IPS-20b (cell line): ENCODE measurements at regions not wholly inside any gene's neighbourhood (a gene's known extent, or its start where the extent isn't known, plus 50 kb on each side); places are given as distances from the start of the nearest gene placed in this dataset.

Source experiments
- H3K27ac ChIP-seq: one replicate; pipeline ENCODE4 v1.5.1; 2013; ENCODE audit warnings: low read length
- H3K27me3 ChIP-seq: 2 replicates; pipeline ENCODE4 v1.6.1; 2013; ENCODE audit warnings: mild to moderate bottlenecking, low read length, inconsistent platforms; ENCODE audit not compliant: insufficient read depth
- H3K36me3 ChIP-seq: 2 replicates; pipeline ENCODE4 v1.6.1; 2013; ENCODE audit warnings: low read depth, mild to moderate bottlenecking, inconsistent platforms, low read length, moderate library complexity; ENCODE audit not compliant: insufficient read depth
- H3K4me1 ChIP-seq: 2 replicates; pipeline ENCODE4 v1.6.1; 2013; ENCODE audit warnings: mild to moderate bottlenecking, control low read depth, inconsistent platforms, low read length, moderate library complexity; ENCODE audit not compliant: insufficient read depth
- H3K4me3 ChIP-seq: 2 replicates; pipeline ENCODE4 v1.5.1; 2013; ENCODE audit warnings: mild to moderate bottlenecking, low read length, inconsistent platforms
- H3K9ac ChIP-seq: 2 replicates; pipeline ENCODE4 v1.6.1; 2013; ENCODE audit warnings: low read depth, mild to moderate bottlenecking, inconsistent platforms, low read length, moderate library complexity
- H3K9me3 ChIP-seq: 2 replicates; pipeline ENCODE4 v1.6.1; 2013; ENCODE audit warnings: mild to moderate bottlenecking, low read depth, low read length, inconsistent platforms; ENCODE audit not compliant: insufficient read depth

GRCh38 chr11:79747406-79747805 lies 306.6 kb upstream of the TENM4 start:
- no peaks in the 10 kb centered on the region for H3K36me3 ChIP-seq
- H3K9me3 ChIP-seq, result no peaks in the 10 kb centered on the region
- H3K27me3 ChIP-seq, result no peaks in the 10 kb centered on the region
- H3K27ac ChIP-seq, result no peak overlapping the region
- no peak overlapping the region for H3K9ac ChIP-seq
- no peaks in the 10 kb centered on the region for H3K4me1 ChIP-seq
- H3K4me3 ChIP-seq, result no peak overlapping the region

DNA sequence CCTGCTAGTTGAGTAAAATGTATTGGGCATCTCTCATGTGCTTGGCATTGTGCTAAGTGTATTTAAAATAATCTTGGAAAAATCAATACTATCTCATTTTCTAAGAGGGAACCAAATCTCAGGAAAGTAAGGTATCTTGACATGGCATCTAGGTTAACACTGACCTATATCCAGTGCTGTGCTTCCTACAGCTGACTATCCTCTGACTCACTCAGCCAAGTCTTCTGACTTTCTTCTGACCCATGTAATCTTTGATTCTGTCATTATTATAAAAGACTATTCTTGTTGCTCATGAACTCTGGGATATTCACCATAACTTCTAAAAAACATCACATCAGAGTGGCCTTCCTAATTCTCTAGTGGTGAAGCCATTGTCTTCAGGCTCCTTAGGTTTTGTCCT lies 304.1 kb upstream of the TENM4 start:
- Histone ChIP-seq H3K36me3 (no peaks in the 10 kb centered on the region), H3K27ac (no peak overlapping the region), H3K9me3 (no peaks in the 10 kb centered on the region), H3K4me1 (no peaks in the 10 kb centered on the region), H3K4me3 (no peak overlapping the region), H3K27me3 (no peaks in the 10 kb centered on the region), H3K9ac (no peak overlapping the region)

GRCh38 chr11:79742176-79742575 lies 301.3 kb upstream of the TENM4 start:
- Histone ChIP-seq H3K9me3 (no peaks in the 10 kb centered on the region), H3K4me3 (no peak overlapping the region), H3K36me3 (no peaks in the 10 kb centered on the region), H3K27ac (no peak overlapping the region), H3K4me1 (no peaks in the 10 kb centered on the region), H3K9ac (no peak overlapping the region), H3K27me3 (no peaks in the 10 kb centered on the region)

DNA sequence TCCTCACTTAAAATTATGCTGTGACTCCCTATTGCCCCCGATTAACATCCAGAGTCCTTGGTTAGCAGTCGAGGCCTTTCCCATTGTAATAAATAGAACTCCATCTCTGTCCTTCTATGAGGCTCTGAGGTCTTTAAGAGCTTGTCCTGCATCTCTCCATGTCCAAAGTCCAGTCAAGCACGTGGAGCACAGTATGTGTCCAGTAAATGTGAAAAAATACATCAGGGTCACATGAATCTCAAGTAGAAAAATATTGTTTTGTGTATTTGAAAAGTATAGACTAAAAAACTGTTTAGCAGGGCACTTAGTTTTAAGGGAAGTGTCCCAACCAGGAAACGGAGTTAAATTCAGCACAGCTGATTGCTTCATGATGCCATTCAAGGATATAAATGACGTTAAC lies 298.8 kb upstream of the TENM4 start:
- H3K4me3 ChIP-seq, result no peak overlapping the region
- H3K9ac ChIP-seq, result no peak overlapping the region
- H3K27me3 ChIP-seq, result no peaks in the 10 kb centered on the region
- H3K36me3 ChIP-seq, result no peaks in the 10 kb centered on the region
- H3K4me1 ChIP-seq, result no peaks in the 10 kb centered on the region
- no peaks in the 10 kb centered on the region for H3K9me3 ChIP-seq
- H3K27ac ChIP-seq, result no peak overlapping the region

DNA sequence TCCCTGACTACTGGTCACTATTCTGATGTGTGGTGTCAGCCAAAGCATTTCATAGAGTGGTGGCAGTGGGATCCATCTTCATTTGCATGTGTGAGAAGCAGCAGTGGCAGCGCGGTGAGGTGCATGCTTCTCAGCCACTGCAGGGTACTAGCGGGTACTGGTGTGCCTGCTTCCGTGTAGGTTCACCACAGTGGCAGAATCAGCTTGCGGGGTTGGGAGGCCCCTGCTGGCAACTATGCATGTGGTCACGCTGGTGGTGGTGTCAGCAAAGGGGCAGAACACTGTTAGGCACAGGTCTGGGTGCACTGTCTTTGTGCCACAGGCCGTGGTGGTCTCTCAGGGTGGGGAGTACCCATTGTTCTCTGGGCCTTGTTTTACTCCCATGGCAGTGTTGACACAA lies 286.4 kb upstream of the TENM4 start:
- Histone ChIP-seq H3K27ac (no peak overlapping the region), H3K9ac (no peak overlapping the region), H3K36me3 (no peaks in the 10 kb centered on the region), H3K9me3 (no peaks in the 10 kb centered on the region; the same call in 1 of the 2 replicates), H3K4me3 (no peak overlapping the region), H3K4me1 (no peaks in the 10 kb centered on the region), H3K27me3 (no peaks in the 10 kb centered on the region)

DNA sequence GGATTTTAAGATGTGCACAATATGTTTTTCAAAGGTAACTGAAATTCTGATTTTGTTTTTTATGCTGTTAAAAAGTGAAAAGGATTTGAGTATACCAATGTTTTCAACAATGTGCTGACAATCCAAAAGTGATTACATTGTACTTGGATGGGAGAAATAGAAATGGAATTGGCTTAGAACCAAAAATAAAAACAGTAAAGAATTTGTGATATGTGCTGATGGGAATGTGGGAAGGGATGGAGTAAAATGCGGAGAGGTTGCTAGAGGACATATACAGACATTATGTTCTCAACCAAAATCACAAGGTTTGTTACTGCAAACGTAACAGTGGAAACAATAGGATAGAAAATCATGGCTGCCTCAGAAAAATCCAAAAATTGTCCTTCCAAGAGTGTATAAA lies 279.3 kb upstream of the TENM4 start:
- Histone ChIP-seq H3K27ac (no peak overlapping the region), H3K36me3 (no peaks in the 10 kb centered on the region), H3K9ac (no peak overlapping the region), H3K9me3 (no peaks in the 10 kb centered on the region), H3K4me3 (no peak overlapping the region), H3K4me1 (no peaks in the 10 kb centered on the region), H3K27me3 (no peaks in the 10 kb centered on the region)

GRCh38 chr11:79708319-79708932 lies 267.6 kb upstream of the TENM4 start:
- no peak overlapping the region for H3K9ac ChIP-seq
- no peaks in the 10 kb centered on the region for H3K27me3 ChIP-seq

DNA sequence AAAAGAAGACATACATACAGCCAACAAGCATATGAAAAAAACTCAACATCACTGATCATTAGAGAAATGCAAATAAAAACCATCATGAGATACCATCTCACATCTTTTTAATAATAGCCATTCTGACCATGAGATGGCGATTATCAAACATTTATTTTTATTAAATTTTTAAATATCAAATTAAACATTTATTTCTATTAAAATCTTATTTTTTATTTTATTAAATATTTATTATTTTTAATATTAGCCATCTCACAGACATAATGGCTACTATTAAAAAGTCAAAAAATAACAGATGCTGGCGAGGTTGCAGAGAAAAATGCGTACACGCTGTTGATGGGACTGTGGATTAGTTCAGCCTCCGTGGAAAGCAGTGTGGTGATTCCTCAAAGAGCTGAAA lies 264.8 kb upstream of the TENM4 start:
- no peak overlapping the region for H3K27ac ChIP-seq
- no peaks in the 10 kb centered on the region; the same call in 1 of the 2 replicates for H3K4me1 ChIP-seq
- H3K36me3 ChIP-seq, result no peaks in the 10 kb centered on the region
- H3K9me3 ChIP-seq, result peaks cover 18% of the 10 kb centered on the region
- no peaks in the 10 kb centered on the region for H3K27me3 ChIP-seq
- H3K9ac ChIP-seq, result no peak overlapping the region
- no peak overlapping the region for H3K4me3 ChIP-seq

More at GRCh38 chr11:79708319-79708932, 267.6 kb upstream of the TENM4 start:
- Histone ChIP-seq H3K9me3 (peaks cover 10% of the 10 kb centered on the region; the same call in 1 of the 2 replicates), H3K27ac (no peak overlapping the region), H3K4me3 (no peak overlapping the region), H3K4me1 (no peaks in the 10 kb centered on the region; the same call in 1 of the 2 replicates), H3K36me3 (no peaks in the 10 kb centered on the region)

DNA sequence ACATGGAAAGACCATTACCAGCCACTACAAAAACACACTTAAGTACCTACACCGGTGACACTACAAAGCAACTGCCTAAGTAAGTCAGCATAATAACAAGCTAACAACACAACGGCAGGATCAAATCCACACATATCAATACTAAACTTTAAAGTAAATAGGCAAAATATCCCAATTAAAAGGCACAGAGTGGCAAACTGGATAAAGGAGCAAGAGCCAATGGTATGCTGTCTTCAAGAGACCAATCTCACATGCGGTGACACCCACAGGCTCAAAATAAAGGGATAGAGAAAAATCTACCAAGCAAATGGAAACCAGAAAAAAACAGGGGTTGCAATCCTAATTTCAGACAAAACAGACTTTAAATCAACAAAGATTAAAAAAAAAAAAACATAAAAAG lies 261.5 kb upstream of the TENM4 start:
- Histone ChIP-seq H3K27ac (no peak overlapping the region), H3K36me3 (no peaks in the 10 kb centered on the region)

GRCh38 chr11:79699246-79699645 lies 258.4 kb upstream of the TENM4 start:
- H3K4me1 ChIP-seq, result no peaks in the 10 kb centered on the region
- H3K36me3 ChIP-seq, result no peaks in the 10 kb centered on the region
- H3K27me3 ChIP-seq, result no peaks in the 10 kb centered on the region
- H3K9ac ChIP-seq, result no peak overlapping the region
- H3K4me3 ChIP-seq, result no peak overlapping the region
- peaks cover 18% of the 10 kb centered on the region for H3K9me3 ChIP-seq
- no peak overlapping the region for H3K27ac ChIP-seq

More for the DNA sequence above, 261.5 kb upstream of the TENM4 start:
- Histone ChIP-seq H3K9ac (no peak overlapping the region), H3K9me3 (peaks cover 18% of the 10 kb centered on the region), H3K4me1 (no peaks in the 10 kb centered on the region), H3K27me3 (no peaks in the 10 kb centered on the region), H3K4me3 (no peak overlapping the region; the same call in 1 of the 2 replicates)

- H3K4me1 ChIP-seq, result no peaks in the 10 kb centered on the region
- no peak overlapping the region for H3K9ac ChIP-seq
- H3K27ac ChIP-seq, result no peak overlapping the region
- H3K36me3 ChIP-seq, result no peaks in the 10 kb centered on the region
- peaks cover 16% of the 10 kb centered on the region for H3K9me3 ChIP-seq
- no peak overlapping the region for H3K4me3 ChIP-seq
- no peaks in the 10 kb centered on the region for H3K27me3 ChIP-seq
Measured at GRCh38 chr11:79697905-79698304, 257.1 kb upstream of the TENM4 start.

GRCh38 chr11:79694368-79694767 lies 253.5 kb upstream of the TENM4 start:
- H3K9ac ChIP-seq, result no peak overlapping the region
- H3K27me3 ChIP-seq, result no peaks in the 10 kb centered on the region
- H3K27ac ChIP-seq, result no peak overlapping the region
- H3K36me3 ChIP-seq, result no peaks in the 10 kb centered on the region
- H3K4me3 ChIP-seq, result no peak overlapping the region
- H3K4me1 ChIP-seq, result no peaks in the 10 kb centered on the region
- H3K9me3 ChIP-seq, result no peaks in the 10 kb centered on the region
